Uterus (tissue), 2 donors: ENCODE measurements at regions not wholly inside any gene's neighbourhood (a gene's known extent, or its start where the extent isn't known, plus 50 kb on each side); places are given as distances from the start of the nearest gene placed in this dataset.

ENCODE experiments used
- POLR2A ChIP-seq, 2 donors: fragments of 450-650 bp; IDR thresholded peaks; one replicate each; pipeline ENCODE4 v1.6.1; 2016; ENCODE audit warnings: antibody characterized with exemption in 2 of 2, mild to moderate bottlenecking in 1 of 2, moderate library complexity in 1 of 2
- TF ChIP-seq, protein P1 (sequence below), 4 experiments: fragments of 200-600 bp in 2 of 4; fragments of 450-650 bp in 2 of 4; sonication (generic) in 2 of 4; IDR thresholded peaks; one replicate each; pipeline ENCODE4 v1.5.1; 2016 to 2019; ENCODE audit warnings: antibody characterized with exemption in 4 of 4, mild to moderate bottlenecking in 2 of 4, moderate library complexity in 1 of 4

GRCh38 chr4:174177536-174177935, 105.9 kb downstream of the FBXO8 start:
- TF ChIP-seq, protein P1, sequence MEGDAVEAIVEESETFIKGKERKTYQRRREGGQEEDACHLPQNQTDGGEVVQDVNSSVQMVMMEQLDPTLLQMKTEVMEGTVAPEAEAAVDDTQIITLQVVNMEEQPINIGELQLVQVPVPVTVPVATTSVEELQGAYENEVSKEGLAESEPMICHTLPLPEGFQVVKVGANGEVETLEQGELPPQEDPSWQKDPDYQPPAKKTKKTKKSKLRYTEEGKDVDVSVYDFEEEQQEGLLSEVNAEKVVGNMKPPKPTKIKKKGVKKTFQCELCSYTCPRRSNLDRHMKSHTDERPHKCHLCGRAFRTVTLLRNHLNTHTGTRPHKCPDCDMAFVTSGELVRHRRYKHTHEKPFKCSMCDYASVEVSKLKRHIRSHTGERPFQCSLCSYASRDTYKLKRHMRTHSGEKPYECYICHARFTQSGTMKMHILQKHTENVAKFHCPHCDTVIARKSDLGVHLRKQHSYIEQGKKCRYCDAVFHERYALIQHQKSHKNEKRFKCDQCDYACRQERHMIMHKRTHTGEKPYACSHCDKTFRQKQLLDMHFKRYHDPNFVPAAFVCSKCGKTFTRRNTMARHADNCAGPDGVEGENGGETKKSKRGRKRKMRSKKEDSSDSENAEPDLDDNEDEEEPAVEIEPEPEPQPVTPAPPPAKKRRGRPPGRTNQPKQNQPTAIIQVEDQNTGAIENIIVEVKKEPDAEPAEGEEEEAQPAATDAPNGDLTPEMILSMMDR (IDR thresholded peaks at IDR 0.05), result no peak
- TF ChIP-seq POLR2A (IDR thresholded peaks at IDR 0.05), result no peak
